ENCODE measurements at regions not wholly inside any gene's neighbourhood (a gene's known extent, or its start where the extent isn't known, plus 50 kb on each side); places are given as distances from the start of the nearest gene placed in this dataset.

- no peak for DNase-seq
These were observed 116.5 kb downstream of the ELAPOR2 start for GRCh38 chr7:86942995-86943394.

GRCh38 chr7:86942081-86942480 is 117.4 kb downstream of the ELAPOR2 start:
- DNase-seq, result no peak

- DNase-seq, result peak; percentile 74 to 80
These were observed 120.1 kb downstream of the ELAPOR2 start for GRCh38 chr7:86939197-86939814.

- DNase-seq, result no peak
These were observed 122.0 kb downstream of the ELAPOR2 start for GRCh38 chr7:86937363-86937878.

GRCh38 chr7:86933295-86933845 is 126.1 kb downstream of the ELAPOR2 start:
- no peak for DNase-seq

- peak; percentile 36 to 40 for DNase-seq
These were observed 127.4 kb downstream of the ELAPOR2 start for GRCh38 chr7:86932038-86932512.

- no peak for DNase-seq
These were observed 128.0 kb downstream of the ELAPOR2 start for GRCh38 chr7:86931439-86931838.

GRCh38 chr7:86930554-86931307 is 128.7 kb downstream of the ELAPOR2 start:
- DNase-seq, result no peak

GRCh38 chr7:86929293-86930109 is 130.0 kb downstream of the ELAPOR2 start:
- DNase-seq, result peak; percentile 49 to 53

- no peak for DNase-seq
These were observed 131.1 kb downstream of the ELAPOR2 start for GRCh38 chr7:86928308-86928707.

GRCh38 chr7:86926732-86927131 is 132.7 kb downstream of the ELAPOR2 start:
- DNase-seq, result peak; percentile 65 to 85

GRCh38 chr7:86925221-86925620 is 134.2 kb downstream of the ELAPOR2 start:
- peak; percentile 15 to 24 for DNase-seq

GRCh38 chr7:86923527-86923926 is 135.9 kb downstream of the ELAPOR2 start:
- DNase-seq, result no peak

GRCh38 chr7:86920154-86920553 is 139.3 kb downstream of the ELAPOR2 start:
- DNase-seq, result no peak

- no peak for DNase-seq
These were observed 141.2 kb downstream of the ELAPOR2 start for GRCh38 chr7:86918245-86918644.

- DNase-seq, result no peak
These were observed 143.1 kb downstream of the ELAPOR2 start for GRCh38 chr7:86916277-86916825.

GRCh38 chr7:86914551-86914950 is 144.9 kb downstream of the ELAPOR2 start:
- DNase-seq, result peak; percentile 31 to 57

Data from Kasumi-1 (cell line).